Neural cell (in vitro differentiated cells): ENCODE measurements at regions not wholly inside any gene's neighbourhood (a gene's known extent, or its start where the extent isn't known, plus 50 kb on each side); places are given as distances from the start of the nearest gene placed in this dataset.

Experiments
- EP300 ChIP-seq: fragments of 450-650 bp; conservative IDR thresholded peaks from 2 replicates; pipeline ENCODE4 v1.6.1; 2014; ENCODE audit warnings: antibody characterized with exemption, mild to moderate bottlenecking, moderate library complexity; ENCODE audit not compliant: poor library complexity, severe bottlenecking
- EZH2 ChIP-seq: fragments of 200-600, 300-800 bp; shearing (Covaris generic), sonication (generic); IDR thresholded peaks from 2 replicates; pipeline ENCODE4 v1.6.1; 2014; ENCODE audit warnings: antibody characterized with exemption, low read length, borderline replicate concordance, mild to moderate bottlenecking; ENCODE audit not compliant: insufficient read depth, poor library complexity, severe bottlenecking
- MXI1 ChIP-seq: fragments of 450-650 bp; conservative IDR thresholded peaks from 2 replicates; pipeline ENCODE4 v1.6.1; 2014; ENCODE audit warnings: antibody characterized with exemption, mild to moderate bottlenecking; ENCODE audit not compliant: poor library complexity, severe bottlenecking
- POLR2AphosphoS5 ChIP-seq: IDR thresholded peaks from 2 replicates; pipeline ENCODE4 v1.6.1; 2012
- RAD21 ChIP-seq: fragments of 450-650 bp; conservative IDR thresholded peaks from 2 replicates; pipeline ENCODE4 v1.6.1; 2014; ENCODE audit warnings: antibody characterized with exemption, mild to moderate bottlenecking, moderate library complexity
- TAF1 ChIP-seq: IDR thresholded peaks from 2 replicates; pipeline ENCODE4 v1.6.1; 2012; ENCODE audit warnings: low read depth
- TF ChIP-seq, protein P1 (sequence below): fragments of 450-650 bp; IDR thresholded peaks from 2 replicates; pipeline ENCODE4 v1.5.1; 2014; ENCODE audit warnings: antibody characterized with exemption, mild to moderate bottlenecking, moderate library complexity; ENCODE audit not compliant: poor library complexity, severe bottlenecking

DNA sequence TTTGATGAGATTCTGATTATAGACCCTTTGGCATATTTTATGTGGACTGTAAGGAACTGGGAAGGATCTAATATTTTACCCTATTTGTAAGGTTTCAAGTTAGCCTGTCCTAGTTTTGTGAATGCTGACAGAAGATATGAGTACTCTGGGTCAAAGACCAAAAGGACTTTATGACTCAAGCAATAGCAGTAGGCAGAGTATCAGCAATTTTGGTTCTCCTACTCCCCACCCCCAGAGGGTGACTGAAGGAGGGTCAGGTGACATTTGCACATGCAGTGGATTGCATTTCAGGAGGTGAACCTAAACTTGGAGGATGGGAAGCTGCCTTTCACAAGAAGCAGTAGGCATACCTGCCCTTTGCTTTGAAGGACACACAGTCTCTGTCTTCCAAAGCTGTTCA, 84.0 kb upstream of the KLF6 start:
- TF ChIP-seq, protein P1, sequence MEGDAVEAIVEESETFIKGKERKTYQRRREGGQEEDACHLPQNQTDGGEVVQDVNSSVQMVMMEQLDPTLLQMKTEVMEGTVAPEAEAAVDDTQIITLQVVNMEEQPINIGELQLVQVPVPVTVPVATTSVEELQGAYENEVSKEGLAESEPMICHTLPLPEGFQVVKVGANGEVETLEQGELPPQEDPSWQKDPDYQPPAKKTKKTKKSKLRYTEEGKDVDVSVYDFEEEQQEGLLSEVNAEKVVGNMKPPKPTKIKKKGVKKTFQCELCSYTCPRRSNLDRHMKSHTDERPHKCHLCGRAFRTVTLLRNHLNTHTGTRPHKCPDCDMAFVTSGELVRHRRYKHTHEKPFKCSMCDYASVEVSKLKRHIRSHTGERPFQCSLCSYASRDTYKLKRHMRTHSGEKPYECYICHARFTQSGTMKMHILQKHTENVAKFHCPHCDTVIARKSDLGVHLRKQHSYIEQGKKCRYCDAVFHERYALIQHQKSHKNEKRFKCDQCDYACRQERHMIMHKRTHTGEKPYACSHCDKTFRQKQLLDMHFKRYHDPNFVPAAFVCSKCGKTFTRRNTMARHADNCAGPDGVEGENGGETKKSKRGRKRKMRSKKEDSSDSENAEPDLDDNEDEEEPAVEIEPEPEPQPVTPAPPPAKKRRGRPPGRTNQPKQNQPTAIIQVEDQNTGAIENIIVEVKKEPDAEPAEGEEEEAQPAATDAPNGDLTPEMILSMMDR = no peak
- TF ChIP-seq MXI1 = no peak
- TF ChIP-seq RAD21 = no peak
- no peak for TF ChIP-seq TAF1
- TF ChIP-seq EZH2 = no peak
- TF ChIP-seq EP300 = no peak
- no peak for TF ChIP-seq POLR2AphosphoS5
